DOHH2 (cell line): ENCODE measurements at regions not wholly inside any gene's neighbourhood (a gene's known extent, or its start where the extent isn't known, plus 50 kb on each side); places are given as distances from the start of the nearest gene placed in this dataset.

Experiments
- H3F3A ChIP-seq: fragments of 200-600 bp; sonication (generic), shearing (Covaris generic); 2 replicates; pipeline ENCODE4 v1.6.0; 2016; ENCODE audit warnings: antibody characterized with exemption, mild to moderate bottlenecking; ENCODE audit not compliant: control insufficient read depth, insufficient read depth
- H3K27ac ChIP-seq: fragments of 200-600 bp; sonication (generic); 2 replicates; pipeline ENCODE4 v1.5.1; 2014; ENCODE audit warnings: low read depth, mild to moderate bottlenecking, low read length, moderate library complexity
- H3K27me3 ChIP-seq: fragments of 200-600 bp; sonication (generic); 2 replicates; pipeline ENCODE4 v1.6.1; 2014; ENCODE audit warnings: mild to moderate bottlenecking, low read length, mixed read lengths; ENCODE audit not compliant: control insufficient read depth
- H3K36me3 ChIP-seq: fragments of 200-600 bp; sonication (generic); 2 replicates; pipeline ENCODE4 v1.6.1; 2014; ENCODE audit warnings: mild to moderate bottlenecking, low read length, moderate library complexity, mixed read lengths; ENCODE audit not compliant: control insufficient read depth
- H3K4me1 ChIP-seq: fragments of 200-600 bp; sonication (generic); 2 replicates; pipeline ENCODE4 v1.6.1; 2014; ENCODE audit warnings: mild to moderate bottlenecking, low read length, mixed read lengths; ENCODE audit not compliant: control insufficient read depth
- H3K4me2 ChIP-seq: fragments of 200-600 bp; sonication (generic); 2 replicates; pipeline ENCODE4 v1.6.0; 2014; ENCODE audit warnings: mild to moderate bottlenecking, low read length, moderate library complexity
- H3K4me3 ChIP-seq: fragments of 200-600 bp; sonication (generic); 2 replicates; pipeline ENCODE4 v1.5.1; 2014; ENCODE audit warnings: mild to moderate bottlenecking, low read length, mixed read lengths
- H3K79me2 ChIP-seq: fragments of 200-600 bp; sonication (generic); 2 replicates; pipeline ENCODE4 v1.6.1; 2014; ENCODE audit warnings: mild to moderate bottlenecking, low read length, mixed read lengths; ENCODE audit not compliant: control insufficient read depth
- H3K9me2 ChIP-seq: fragments of 200-600 bp; sonication (generic); replicated peaks from 2 replicates; pipeline ENCODE4 v1.6.1; 2014; ENCODE audit warnings: mild to moderate bottlenecking, low read length, mixed read lengths; ENCODE audit not compliant: control insufficient read depth
- H3K9me3 ChIP-seq: fragments of 200-600 bp; sonication (generic); 2 replicates; pipeline ENCODE4 v1.6.1; 2014; ENCODE audit warnings: antibody characterized with exemption, low read length, mixed read lengths; ENCODE audit not compliant: control insufficient read depth, insufficient read depth
- H4K20me1 ChIP-seq: fragments of 200-600 bp; sonication (generic); 2 replicates; pipeline ENCODE4 v1.6.0; 2014; ENCODE audit warnings: low read depth, mild to moderate bottlenecking, antibody characterized with exemption, low read length, moderate library complexity; ENCODE audit not compliant: control insufficient read depth, insufficient read depth
- EZH2phosphoT487 ChIP-seq: fragments of 200-600 bp; sonication (generic); IDR thresholded peaks from 2 replicates; pipeline ENCODE4 v1.6.1; 2017; ENCODE audit warnings: borderline replicate concordance, mild to moderate bottlenecking, antibody characterized with exemption, low read length, moderate library complexity, mixed read lengths
- TF ChIP-seq, protein P1 (sequence below): fragments of 200-600 bp; sonication (generic); IDR thresholded peaks from one replicate; pipeline ENCODE4 v1.5.1; 2014; ENCODE audit warnings: antibody characterized with exemption, mild to moderate bottlenecking, low read depth, low read length; ENCODE audit not compliant: poor library complexity, severe bottlenecking

- H3K4me1 ChIP-seq: no peaks in the 10 kb centered on the region
- H3K4me3 ChIP-seq: no peak overlapping the region
- no peaks in the 10 kb centered on the region for H4K20me1 ChIP-seq
- H3K4me2 ChIP-seq: no peak overlapping the region
- no peak overlapping the region for H3K27ac ChIP-seq
- no peaks in the 10 kb centered on the region for H3K9me2 ChIP-seq
- H3F3A ChIP-seq: no peaks in the 10 kb centered on the region
- no peaks in the 10 kb centered on the region for H3K79me2 ChIP-seq
- TF ChIP-seq, protein P1, sequence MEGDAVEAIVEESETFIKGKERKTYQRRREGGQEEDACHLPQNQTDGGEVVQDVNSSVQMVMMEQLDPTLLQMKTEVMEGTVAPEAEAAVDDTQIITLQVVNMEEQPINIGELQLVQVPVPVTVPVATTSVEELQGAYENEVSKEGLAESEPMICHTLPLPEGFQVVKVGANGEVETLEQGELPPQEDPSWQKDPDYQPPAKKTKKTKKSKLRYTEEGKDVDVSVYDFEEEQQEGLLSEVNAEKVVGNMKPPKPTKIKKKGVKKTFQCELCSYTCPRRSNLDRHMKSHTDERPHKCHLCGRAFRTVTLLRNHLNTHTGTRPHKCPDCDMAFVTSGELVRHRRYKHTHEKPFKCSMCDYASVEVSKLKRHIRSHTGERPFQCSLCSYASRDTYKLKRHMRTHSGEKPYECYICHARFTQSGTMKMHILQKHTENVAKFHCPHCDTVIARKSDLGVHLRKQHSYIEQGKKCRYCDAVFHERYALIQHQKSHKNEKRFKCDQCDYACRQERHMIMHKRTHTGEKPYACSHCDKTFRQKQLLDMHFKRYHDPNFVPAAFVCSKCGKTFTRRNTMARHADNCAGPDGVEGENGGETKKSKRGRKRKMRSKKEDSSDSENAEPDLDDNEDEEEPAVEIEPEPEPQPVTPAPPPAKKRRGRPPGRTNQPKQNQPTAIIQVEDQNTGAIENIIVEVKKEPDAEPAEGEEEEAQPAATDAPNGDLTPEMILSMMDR: no peak
- no peak for TF ChIP-seq EZH2phosphoT487
- H3K27me3 ChIP-seq: peaks cover 56% of the 10 kb centered on the region
- H3K9me3 ChIP-seq: no peaks in the 10 kb centered on the region
- no peaks in the 10 kb centered on the region for H3K36me3 ChIP-seq
Observed at GRCh38 chr10:77687621-77688020, 50.0 kb upstream of the KCNMA1 start.
